Pancreas (tissue), 10 donors: ENCODE measurements at regions not wholly inside any gene's neighbourhood (a gene's known extent, or its start where the extent isn't known, plus 50 kb on each side); places are given as distances from the start of the nearest gene placed in this dataset.
A peak's percentile ranks its signal among the peaks of the same experiment; 100 is the strongest.

Experiments used
- ATAC-seq, 4 donors: fragments of 200-7000 bp; cut with Tn5 transposase; one replicate each; pipeline versions ENCODE4 v1.8.0 to v1.9.1; 2020; ENCODE audit warnings: mild to moderate bottlenecking in 4 of 4, moderate library complexity in 4 of 4
- DNase-seq, 6 donors: peaks; one replicate each; pipeline ENCODE4 v3.0.0-alpha.2; 2020
- FAIRE-seq: peaks from 2 replicates; lab custom pipeline; 2012; peaks lifted over from hg19 to GRCh38; lab: Jason Lieb, UNC
- H3K27ac ChIP-seq, 4 donors: fragments of 200-600 bp; sonication (generic); 1 replicate in 3 of 4; 2 replicates in 1 of 4; pipeline versions ENCODE4 v1.5.0 to v1.8.0; 2020
- H3K27me3 ChIP-seq, 4 donors: fragments of 200-600 bp; one replicate each; pipeline ENCODE4 v1.8.0; 2021
- H3K36me3 ChIP-seq, 3 donors: fragments of 200-600 bp; sonication (generic) in 1 of 3; one replicate each; pipeline versions ENCODE4 v1.5.0 to v1.8.0; 2020 to 2021
- H3K4me1 ChIP-seq, 3 donors: fragments of 200-600 bp; one replicate each; pipeline ENCODE4 v1.8.0; 2021
- H3K4me3 ChIP-seq, 4 donors: fragments of 200-600 bp; sonication (generic) in 2 of 4; one replicate each; pipeline versions ENCODE4 v1.5.0 to v1.8.0; 2020 to 2021
- H3K9me3 ChIP-seq, 4 donors: fragments of 200-600 bp; one replicate each; pipeline ENCODE4 v1.8.0; 2021
- CTCF ChIP-seq, 4 donors: fragments of 200-600 bp; sonication (generic) in 3 of 4; IDR thresholded peaks; one replicate each; pipeline versions ENCODE4 v1.5.0 to v1.8.0; 2021; ENCODE audit warnings: antibody characterized with exemption in 4 of 4
- WGBS, 2 donors: extraction: QIAGEN DNeasy Blood & Tissue Kit; methylation state at CpG; one replicate each; pipeline ENCODE4 v1.1.7; 2013; 5-methylcytosine and 5-hydroxymethylcytosine counted together
- intact Hi-C, 3 donors: fragments of 100-400 bp; cut with DNase I; formaldehyde crosslinking; loops; one replicate each; pipeline versions ENCODE4 v1.11.1 to v1.14.2; 2022
- donor health status: healthy with polysubstance abuse.
- donor health status: DM: no; HTN: no; CAD: no; lungs with moderate emphysema.
- donor health status: DM: no; HTN: no; CAD: no.
- donor health status: control.
- donor health status: control.
- donor health status: Bipolar disorder and iron deficiency.
- donor health status: DM: yes; HTN: yes; CAD: no.
- donor health status: DM: no; HTN: no; CAD: no.
- donor health status: DM: no; HTN: no; CAD: no.
- donor health status: DM: yes; HTN: yes; CAD: no.

- H3K27me3 ChIP-seq: no peaks in the 10 kb centered on the region
- no peaks in the 10 kb centered on the region for H3K36me3 ChIP-seq
- no peak for TF ChIP-seq CTCF (IDR thresholded peaks at IDR 0.05)
- FAIRE-seq (no peak), DNase-seq (peak in 4 of 6 donors; percentile 34 to 71 (median 60)), ATAC-seq (peak; percentile 72 to 89 (median 85))
- H3K4me1 ChIP-seq: peaks cover 7 to 22% (median 11%) of the 10 kb centered on the region in 3 donors
- intact Hi-C loops: no loop called here
- 43 to 46% methylated on average over 17 of the region's 17 CpGs for WGBS, 2 donors
- no peaks in the 10 kb centered on the region for H3K9me3 ChIP-seq
- H3K4me3 ChIP-seq: no peak overlapping the region
- H3K27ac ChIP-seq: peak overlapping the region in 3 of 4 donors; percentile 26 to 51 (median 45)
Observed at GRCh38 chr5:6900247-6901227, 187.3 kb downstream of the TENT4A start.

GRCh38 chr5:6902094-6902493 is 188.9 kb downstream of the TENT4A start:
- FAIRE-seq (no peak), DNase-seq (no peak), ATAC-seq (no peak)
- peaks cover 7 to 22% (median 11%) of the 10 kb centered on the region in 3 donors for H3K4me1 ChIP-seq
- H3K9me3 ChIP-seq: no peaks in the 10 kb centered on the region
- H3K27ac ChIP-seq: no peak overlapping the region
- intact Hi-C loops: no loop called here
- no peak overlapping the region for H3K4me3 ChIP-seq
- H3K36me3 ChIP-seq: no peaks in the 10 kb centered on the region
- H3K27me3 ChIP-seq: no peaks in the 10 kb centered on the region
- TF ChIP-seq CTCF (IDR thresholded peaks at IDR 0.05): no peak
- 94 to 95% methylated on average over 3 of the region's 3 CpGs for whole genome bisulfite sequencing, 2 donors

GRCh38 chr5:6902597-6902996 is 189.4 kb downstream of the TENT4A start:
- H3K27ac ChIP-seq: no peak overlapping the region
- ATAC-seq: peak in 1 of 4 donors; percentile 16
- DNase-seq: peak in 1 of 6 donors; percentile 43
- FAIRE-seq: no peak
- H3K36me3 ChIP-seq: no peaks in the 10 kb centered on the region
- peaks cover 7 to 22% (median 11%) of the 10 kb centered on the region in 3 donors for H3K4me1 ChIP-seq
- H3K9me3 ChIP-seq: no peaks in the 10 kb centered on the region
- intact Hi-C loops: no loop called here
- no peaks in the 10 kb centered on the region for H3K27me3 ChIP-seq
- H3K4me3 ChIP-seq: no peak overlapping the region
- TF ChIP-seq CTCF (IDR thresholded peaks at IDR 0.05): no peak
- 88 to 89% methylated on average over 5 of the region's 5 CpGs for WGBS, 2 donors

GRCh38 chr5:6903934-6904333 is 190.7 kb downstream of the TENT4A start:
- H3K9me3 ChIP-seq: no peaks in the 10 kb centered on the region
- WGBS, 2 donors: 62 to 63% methylated on average over 3 of the region's 3 CpGs
- FAIRE-seq (no peak), DNase-seq (no peak), ATAC-seq (no peak)
- H3K4me1 ChIP-seq: peaks cover 7 to 19% (median 11%) of the 10 kb centered on the region in 3 donors
- H3K27me3 ChIP-seq: no peaks in the 10 kb centered on the region
- TF ChIP-seq CTCF (IDR thresholded peaks at IDR 0.05): no peak
- no peak overlapping the region for H3K27ac ChIP-seq
- intact Hi-C loops: no loop called here
- H3K36me3 ChIP-seq: no peaks in the 10 kb centered on the region
- H3K4me3 ChIP-seq: no peak overlapping the region

DNA sequence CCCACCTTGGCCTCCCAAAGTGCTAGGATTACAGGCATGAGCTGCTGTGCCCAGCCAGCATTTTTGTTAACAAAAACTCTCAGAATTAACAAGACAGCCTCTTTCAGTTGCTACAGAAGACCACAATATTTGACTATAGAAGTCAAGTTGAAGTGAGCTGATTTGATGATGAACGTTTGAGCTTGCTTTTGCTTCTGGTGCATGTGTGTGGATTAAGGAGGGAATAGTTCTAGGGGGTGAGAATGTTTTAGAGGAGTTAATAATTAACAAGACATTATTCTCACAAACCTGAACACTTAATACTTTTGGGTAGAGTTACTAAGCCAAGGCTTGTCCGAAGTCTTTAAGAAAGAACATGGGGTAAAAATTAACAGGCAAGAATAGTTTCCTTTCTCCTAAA is 191.6 kb downstream of the TENT4A start:
- 18 to 24% methylated on average over 2 of the region's 2 CpGs for WGBS, 2 donors
- Histone ChIP-seq H3K4me1 (peaks cover 6 to 13% (median 7%) of the 10 kb centered on the region in 3 donors), H3K27ac (peak overlapping the region in 1 of 4 donors; percentile 28), H3K9me3 (no peaks in the 10 kb centered on the region), H3K27me3 (no peaks in the 10 kb centered on the region), H3K4me3 (no peak overlapping the region), H3K36me3 (no peaks in the 10 kb centered on the region)
- no peak for TF ChIP-seq CTCF (IDR thresholded peaks at IDR 0.05)
- DNase-seq (no peak), FAIRE-seq (no peak), ATAC-seq (no peak)
- intact Hi-C loops: no loop called here
